ENCODE measurements at regions not wholly inside any gene's neighbourhood (a gene's known extent, or its start where the extent isn't known, plus 50 kb on each side); places are given as distances from the start of the nearest gene placed in this dataset.
A peak's percentile ranks its signal among the peaks of the same experiment; 100 is the strongest.

GRCh38 chr12:69064734-69065443 is 131.9 kb upstream of the CPM start:
- no peak for FAIRE-seq

GRCh38 chr12:69065775-69066174 is 132.8 kb upstream of the CPM start:
- FAIRE-seq, result no peak

- no peak for FAIRE-seq
Observed at GRCh38 chr12:69066492-69067373, 133.8 kb upstream of the CPM start.

GRCh38 chr12:69067713-69068112 is 134.7 kb upstream of the CPM start:
- FAIRE-seq, result no peak

- no peak for FAIRE-seq
Observed at GRCh38 chr12:69068448-69068847, 135.5 kb upstream of the CPM start.

GRCh38 chr12:69069479-69069878 is 136.5 kb upstream of the CPM start:
- FAIRE-seq, result no peak

- peak; percentile 25 for FAIRE-seq
Observed at GRCh38 chr12:69070319-69071090, 137.5 kb upstream of the CPM start.

- FAIRE-seq, result no peak
Observed at GRCh38 chr12:69071091-69071370, 138.1 kb upstream of the CPM start.

GRCh38 chr12:69073035-69073434 is 140.1 kb upstream of the CPM start:
- no peak for FAIRE-seq

- no peak for FAIRE-seq
Observed at GRCh38 chr12:69074556-69075349, 141.8 kb upstream of the CPM start.

- FAIRE-seq, result no peak
Observed at GRCh38 chr12:69083689-69084088, 150.7 kb upstream of the CPM start.

- FAIRE-seq, result no peak
Observed at GRCh38 chr12:69084816-69085378, 151.9 kb upstream of the CPM start.

GRCh38 chr12:69085852-69086251 is 152.9 kb upstream of the CPM start:
- FAIRE-seq, result no peak

GRCh38 chr12:69087986-69088385 is 151.4 kb upstream of the CPSF6 start:
- FAIRE-seq, result no peak

GRCh38 chr12:69090722-69091121 is 148.6 kb upstream of the CPSF6 start:
- FAIRE-seq, result no peak

- no peak for FAIRE-seq
Observed at GRCh38 chr12:69091442-69092017, 147.8 kb upstream of the CPSF6 start.

- FAIRE-seq, result no peak
Observed at GRCh38 chr12:69092137-69092536, 147.2 kb upstream of the CPSF6 start.

- FAIRE-seq, result no peak
Observed at GRCh38 chr12:69094606-69095216, 144.7 kb upstream of the CPSF6 start.

GRCh38 chr12:69095765-69096477 is 143.4 kb upstream of the CPSF6 start:
- FAIRE-seq, result no peak

GRCh38 chr12:69096669-69097335 is 142.6 kb upstream of the CPSF6 start:
- no peak for FAIRE-seq
